ENCODE measurements at regions not wholly inside any gene's neighbourhood (a gene's known extent, or its start where the extent isn't known, plus 50 kb on each side); places are given as distances from the start of the nearest gene placed in this dataset.

GRCh38 chr11:127058524-127058923 is 58.0 kb upstream of the KIRREL3 start:
- H3K79me2 ChIP-seq (ENCODE audit: control insufficient read depth, insufficient read depth, low read length): no peaks in the 10 kb centered on the region
- no peak for FAIRE-seq
- no peak for DNase-seq (ENCODE audit: low read depth, low spot score)
- H3K27ac ChIP-seq (ENCODE audit: insufficient read depth, low read depth, low read length): no peak overlapping the region
- no peaks in the 10 kb centered on the region for H3K27me3 ChIP-seq (ENCODE audit: control insufficient read depth in 2 of 2, insufficient read depth in 2 of 2, low read length in 2 of 2)
- no peak overlapping the region for H3K9ac ChIP-seq (replicated peaks; ENCODE audit: extremely low read depth, insufficient read depth, low read length)
- TF ChIP-seq MYC (IDR thresholded peaks at IDR 0.05; ENCODE audit: low read depth, low read length) (no peak), JUN (IDR thresholded peaks at IDR 0.05; ENCODE audit: borderline replicate concordance, insufficient read depth, insufficient read length, low read depth) (no peak), MAX (IDR thresholded peaks at IDR 0.05; ENCODE audit: insufficient read depth, insufficient read length) (no peak), FOS (IDR thresholded peaks at IDR 0.05; ENCODE audit: borderline replicate concordance, insufficient read depth, low read length) (no peak), EZH2 (IDR thresholded peaks at IDR 0.05; ENCODE audit: borderline replicate concordance, low read depth, low read length, severe bottlenecking) (no peak), POLR2A (IDR thresholded peaks at IDR 0.05; ENCODE audit: low read depth, low read length) (no peak), GATA2 (IDR thresholded peaks at IDR 0.05; ENCODE audit: insufficient read depth, insufficient read length, low read depth, low read length) (no peak)
- H3K9me3 ChIP-seq (replicated peaks; ENCODE audit: control insufficient read depth, insufficient read depth, low read length): peaks cover 6% of the 10 kb centered on the region
- intact Hi-C loops (cut with micrococcal nuclease): no loop called here
- H3K36me3 ChIP-seq (ENCODE audit: control insufficient read depth in 2 of 2, extremely low read depth in 1 of 2, insufficient read depth in 2 of 2, low read length in 2 of 2): no peaks in the 10 kb centered on the region
- no peaks in the 10 kb centered on the region for H4K20me1 ChIP-seq (replicated peaks; ENCODE audit: control insufficient read depth, extremely low read depth, insufficient read depth, low read length)
- POLR2A ChIA-PET: no interaction called here
- BruUV-seq (replicated peaks): no TSS peak
- H3K4me2 ChIP-seq (ENCODE audit: insufficient read depth, low read length): no peak overlapping the region
- no peak overlapping the region for H2AFZ ChIP-seq (ENCODE audit: low read depth, low read length)
- dilution Hi-C loops (cut with MboI; ENCODE audit: extremely low pct_ligation_motif_present, low sequenced_read_pairs): no loop called here
- CTCF ChIA-PET: no interaction called here
- no peak overlapping the region for H3K4me3 ChIP-seq (replicated peaks in 1 of 3; ENCODE audit: insufficient read depth in 1 of 3, low read depth in 1 of 3, low read length in 3 of 3)
- no peaks in the 10 kb centered on the region for H3K4me1 ChIP-seq (ENCODE audit: control insufficient read depth, extremely low read depth, insufficient read depth, low read length)
- H3K9me1 ChIP-seq (replicated peaks; ENCODE audit: control insufficient read depth, extremely low read depth, insufficient read depth, low read length): no peaks in the 10 kb centered on the region

GRCh38 chr11:127057126-127057525 is 56.6 kb upstream of the KIRREL3 start:
- no peak overlapping the region for H3K9ac ChIP-seq (replicated peaks; ENCODE audit: extremely low read depth, insufficient read depth, low read length)
- intact Hi-C loops (cut with micrococcal nuclease) (no loop called here), dilution Hi-C loops (cut with MboI; ENCODE audit: extremely low pct_ligation_motif_present, low sequenced_read_pairs) (no loop called here)
- no peaks in the 10 kb centered on the region for H3K4me1 ChIP-seq (ENCODE audit: control insufficient read depth, extremely low read depth, insufficient read depth, low read length)
- H3K4me3 ChIP-seq (replicated peaks in 1 of 3; ENCODE audit: insufficient read depth in 1 of 3, low read depth in 1 of 3, low read length in 3 of 3): no peak overlapping the region
- H4K20me1 ChIP-seq (replicated peaks; ENCODE audit: control insufficient read depth, extremely low read depth, insufficient read depth, low read length): no peaks in the 10 kb centered on the region
- ChIA-PET POLR2A (no interaction called here), CTCF (no interaction called here)
- no TSS peak for BruUV-seq (replicated peaks)
- H3K79me2 ChIP-seq (ENCODE audit: control insufficient read depth, insufficient read depth, low read length): no peaks in the 10 kb centered on the region
- H3K36me3 ChIP-seq (ENCODE audit: control insufficient read depth in 2 of 2, extremely low read depth in 1 of 2, insufficient read depth in 2 of 2, low read length in 2 of 2): no peaks in the 10 kb centered on the region
- no peaks in the 10 kb centered on the region for H3K27me3 ChIP-seq (ENCODE audit: control insufficient read depth in 2 of 2, insufficient read depth in 2 of 2, low read length in 2 of 2)
- DNase-seq (ENCODE audit: low read depth, low spot score) (no peak), FAIRE-seq (no peak)
- no peak for TF ChIP-seq POLR2AphosphoS5 (IDR thresholded peaks at IDR 0.05; ENCODE audit: insufficient read depth, low read depth, low read length)
- no peak for TF ChIP-seq CTCF (IDR thresholded peaks at IDR 0.05; ENCODE audit: extremely low read depth in 1 of 2, insufficient read depth in 1 of 2, low read depth in 1 of 2, low read length in 2 of 2)
- TF ChIP-seq FOS (IDR thresholded peaks at IDR 0.05; ENCODE audit: borderline replicate concordance, insufficient read depth, low read length): no peak
- TF ChIP-seq GATA2 (IDR thresholded peaks at IDR 0.05; ENCODE audit: insufficient read depth, insufficient read length, low read depth, low read length): no peak
- TF ChIP-seq MYC (IDR thresholded peaks at IDR 0.05; ENCODE audit: low read depth, low read length): no peak
- TF ChIP-seq JUN (IDR thresholded peaks at IDR 0.05; ENCODE audit: borderline replicate concordance, insufficient read depth, insufficient read length, low read depth): no peak
- TF ChIP-seq EZH2 (IDR thresholded peaks at IDR 0.05; ENCODE audit: borderline replicate concordance, low read depth, low read length, severe bottlenecking): no peak
- no peak for TF ChIP-seq MAX (IDR thresholded peaks at IDR 0.05; ENCODE audit: insufficient read depth, insufficient read length)
- TF ChIP-seq POLR2A (IDR thresholded peaks at IDR 0.05; ENCODE audit: low read depth, low read length): no peak
- H3K27ac ChIP-seq (ENCODE audit: insufficient read depth, low read depth, low read length): no peak overlapping the region
- peaks cover 3% of the 10 kb centered on the region for H3K9me3 ChIP-seq (replicated peaks; ENCODE audit: control insufficient read depth, insufficient read depth, low read length)
- H3K4me2 ChIP-seq (ENCODE audit: insufficient read depth, low read length): no peak overlapping the region
- H3K9me1 ChIP-seq (replicated peaks; ENCODE audit: control insufficient read depth, extremely low read depth, insufficient read depth, low read length): no peaks in the 10 kb centered on the region
- H2AFZ ChIP-seq (ENCODE audit: low read depth, low read length): no peak overlapping the region

Measured in endothelial cell of umbilical vein (primary cell).